A673 (cell line): ENCODE measurements at regions not wholly inside any gene's neighbourhood (a gene's known extent, or its start where the extent isn't known, plus 50 kb on each side); places are given as distances from the start of the nearest gene placed in this dataset.

Experiments used
- BruUV-seq: library from RNA; stranded (reverse); fragments of 400-500 nt; replicated peaks from 2 replicates; lab custom pipeline; 2021; lab: Mats Ljungman, UMichigan
- CTCF ChIA-PET: fragments of 300-600 bp; sonication (Branson Sonifier 250); formaldehyde crosslinking; loops from one replicate; lab custom pipeline; 2022; ENCODE audit warnings: antibody characterized with exemption; lab: Charles Lee
- POLR2A ChIA-PET: fragments of 300-600 bp; sonication (Branson Sonifier 250); formaldehyde crosslinking; loops from one replicate; lab custom pipeline; 2022; ENCODE audit warnings: antibody characterized with exemption; ENCODE audit not compliant: low non-redundant PET; lab: Charles Lee
- DNase-seq: peaks from one replicate; pipeline ENCODE4 v3.0.0-alpha.2; 2015; ENCODE audit warnings: low spot score
- H3K27ac ChIP-seq: fragments of 200-600 bp; sonication (generic); 2 replicates; pipeline ENCODE4 v1.5.1; 2016; ENCODE audit warnings: mixed run types, low read depth, mild to moderate bottlenecking, mixed read lengths, antibody characterized with exemption, low read length; ENCODE audit not compliant: poor library complexity, severe bottlenecking
- H3K27me3 ChIP-seq: fragments of 200-600 bp; sonication (generic); replicated peaks from 2 replicates; pipeline ENCODE4 v1.6.1; 2017; ENCODE audit warnings: mixed run types, low read depth, mild to moderate bottlenecking, mixed read lengths, antibody characterized with exemption, low read length; ENCODE audit not compliant: insufficient read depth, poor library complexity
- H3K36me3 ChIP-seq: fragments of 200-600 bp; sonication (generic); 2 replicates; pipeline ENCODE4 v1.6.1; 2016; ENCODE audit warnings: mixed run types, mild to moderate bottlenecking, mixed read lengths, antibody characterized with exemption, low read length; ENCODE audit not compliant: insufficient read depth, poor library complexity, severe bottlenecking
- H3K4me1 ChIP-seq: fragments of 200-600 bp; sonication (generic); 2 replicates; pipeline ENCODE4 v1.6.1; 2017; ENCODE audit warnings: mixed run types, mild to moderate bottlenecking, mixed read lengths, antibody characterized with exemption, low read length; ENCODE audit not compliant: insufficient read depth, poor library complexity, severe bottlenecking
- H3K4me3 ChIP-seq: fragments of 200-600 bp; sonication (generic); 2 replicates; pipeline ENCODE4 v1.5.1; 2016; ENCODE audit warnings: low read depth, mixed run types, mild to moderate bottlenecking, mixed read lengths, low read length; ENCODE audit not compliant: poor library complexity, severe bottlenecking
- H3K9me3 ChIP-seq: fragments of 200-600 bp; sonication (generic); 2 replicates; pipeline ENCODE4 v1.6.1; 2016; ENCODE audit warnings: mixed run types, low read depth, mild to moderate bottlenecking, mixed read lengths, antibody characterized with exemption, low read length; ENCODE audit not compliant: poor library complexity, severe bottlenecking
- CTCF ChIP-seq: fragments of 300-800, 200-600 bp; sonication (generic); conservative IDR thresholded peaks from 2 replicates; pipeline ENCODE4 v1.5.1; 2017; ENCODE audit warnings: low read depth, mild to moderate bottlenecking, antibody characterized with exemption, low read length, moderate library complexity, mixed read lengths
- EZH2 ChIP-seq: fragments of 200-600 bp; sonication (generic); IDR thresholded peaks from 2 replicates; pipeline ENCODE4 v1.6.1; 2017; ENCODE audit warnings: borderline replicate concordance, low read depth, mild to moderate bottlenecking, mixed read lengths, antibody characterized with exemption, low read length; ENCODE audit not compliant: poor library complexity, severe bottlenecking
- intact Hi-C: fragments of 100-400 bp; cut with micrococcal nuclease; formaldehyde crosslinking; loops from one replicate; pipeline ENCODE4 v1.10.0; 2022; ENCODE audit not compliant: unreplicated experiment

- TF ChIP-seq EZH2, result no peak
- no peak for TF ChIP-seq CTCF
- Histone ChIP-seq H3K27ac (no peak overlapping the region), H3K27me3 (no peaks in the 10 kb centered on the region), H3K9me3 (no peaks in the 10 kb centered on the region), H3K4me1 (no peaks in the 10 kb centered on the region), H3K36me3 (no peaks in the 10 kb centered on the region), H3K4me3 (no peak overlapping the region)
- POLR2A ChIA-PET, result no interaction called here
- intact Hi-C loops, result loop anchor here (5.0 to 10.0 kb wide), 2 partner anchors 527 to 830 kb away; no protein-coding TSS in a partner anchor
- DNase-seq, result no peak
- CTCF ChIA-PET, result no interaction called here
- BruUV-seq, result no TSS peak
Measured at GRCh38 chr6:94251878-94252277, 832.5 kb upstream of the EPHA7 start.

- Histone ChIP-seq H3K27ac (no peak overlapping the region), H3K9me3 (no peaks in the 10 kb centered on the region), H3K36me3 (no peaks in the 10 kb centered on the region), H3K27me3 (no peaks in the 10 kb centered on the region), H3K4me3 (no peak overlapping the region), H3K4me1 (no peaks in the 10 kb centered on the region)
- ChIA-PET CTCF (no interaction called here), POLR2A (no interaction called here)
- intact Hi-C loops, result no loop called here
- no peak for DNase-seq
- no peak for TF ChIP-seq CTCF
- TF ChIP-seq EZH2, result no peak
- no TSS peak for BruUV-seq
Measured at GRCh38 chr6:94245395-94245794, 826.0 kb upstream of the EPHA7 start.

GRCh38 chr6:94238868-94239267 lies 819.5 kb upstream of the EPHA7 start:
- intact Hi-C loops, result no loop called here
- BruUV-seq, result no TSS peak
- Histone ChIP-seq H3K4me3 (no peak overlapping the region), H3K9me3 (no peaks in the 10 kb centered on the region), H3K4me1 (no peaks in the 10 kb centered on the region), H3K36me3 (no peaks in the 10 kb centered on the region), H3K27me3 (no peaks in the 10 kb centered on the region), H3K27ac (no peak overlapping the region)
- DNase-seq, result no peak
- POLR2A ChIA-PET, result no interaction called here
- CTCF ChIA-PET, result no interaction called here
- TF ChIP-seq CTCF, result no peak
- TF ChIP-seq EZH2, result no peak
